T1000 (cell line): ENCODE measurements at regions not wholly inside any gene's neighbourhood (a gene's known extent, or its start where the extent isn't known, plus 50 kb on each side); places are given as distances from the start of the nearest gene placed in this dataset.
"Not testable (repeated sequence)": the region's sequence is repeated elsewhere in the genome, so short reads cannot be mapped to it uniquely, and the experiment has no call there.

Experiments used
- DNase-seq: peaks from one replicate; lab custom pipeline; 2025; ENCODE audit warnings: mixed read lengths; lab: John Stamatoyannopoulos, UW

DNA sequence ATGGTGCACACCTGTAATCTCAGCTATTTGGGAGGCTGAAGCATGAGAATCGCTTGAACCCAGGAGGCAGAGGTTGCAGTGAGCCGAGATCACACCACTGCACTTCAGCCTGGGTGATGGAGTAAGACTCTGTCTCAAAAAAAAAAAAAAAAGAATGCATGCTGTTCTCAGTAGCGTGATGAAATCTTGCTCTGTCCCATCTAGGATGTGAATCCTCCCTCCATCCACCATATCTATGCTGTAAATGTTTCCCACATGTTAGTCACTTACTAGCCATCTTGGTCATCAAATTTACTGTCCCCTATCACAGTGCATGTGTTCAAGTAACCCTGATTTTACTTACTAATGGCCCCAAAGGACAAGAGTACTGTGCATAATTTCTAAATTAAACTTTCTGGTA lies 315.4 kb upstream of the TBX18 start:
- no peak for DNase-seq

DNA sequence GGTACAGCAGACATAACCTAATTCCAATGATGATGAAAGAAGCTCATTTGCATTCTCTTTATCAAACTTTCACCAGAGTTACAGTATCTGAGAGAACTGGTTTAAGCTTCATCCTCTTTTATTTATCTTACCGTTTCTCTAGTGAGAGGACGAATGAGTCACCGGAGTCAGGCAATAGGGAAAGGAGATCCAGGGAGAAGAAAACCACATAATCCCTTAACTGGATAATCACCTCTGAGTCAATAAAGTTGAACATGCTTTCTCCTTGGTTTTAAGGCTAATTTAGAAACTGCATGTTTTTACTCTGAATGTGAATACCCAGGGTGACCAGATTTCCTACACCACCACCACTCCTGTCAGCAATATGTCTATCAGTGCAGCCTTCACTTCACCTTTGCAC lies 313.7 kb upstream of the TBX18 start:
- peak; percentile 13 for DNase-seq

DNA sequence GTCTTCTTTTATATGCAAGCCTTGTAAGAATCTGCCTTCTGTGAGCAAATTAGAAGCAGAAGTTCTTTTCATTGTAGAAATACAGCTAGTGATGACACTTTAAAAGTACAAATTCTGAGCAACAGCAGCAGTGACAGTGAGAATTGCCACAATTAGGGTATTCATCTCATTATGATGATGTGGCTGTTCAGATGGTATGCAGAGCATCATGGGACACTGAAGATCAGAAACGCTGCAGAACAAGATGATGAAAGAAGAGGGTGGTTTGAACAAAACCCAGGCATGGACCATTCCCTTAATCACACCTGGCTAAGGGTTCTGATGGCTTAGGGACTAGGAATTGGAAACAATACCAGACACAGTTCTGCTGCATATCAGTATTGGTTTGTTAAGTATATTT lies 312.7 kb upstream of the TBX18 start:
- no peak for DNase-seq

DNA sequence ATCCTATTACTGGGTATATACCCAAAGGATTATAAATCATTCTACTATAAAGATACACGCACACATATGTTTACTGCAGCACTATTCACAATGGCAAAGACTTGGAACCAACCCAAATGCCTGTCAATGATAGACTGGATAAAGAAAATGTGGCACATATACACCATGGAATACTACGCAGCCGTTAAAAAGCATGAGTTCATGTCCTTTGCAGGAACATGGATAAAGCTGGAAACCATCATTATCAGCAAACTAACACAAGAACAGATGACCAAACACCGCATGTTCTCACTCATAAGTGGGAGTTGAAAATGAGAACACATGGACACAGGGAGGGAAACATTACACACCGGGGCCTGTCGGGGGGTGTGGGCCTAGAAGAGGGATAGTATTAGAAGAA lies 307.4 kb upstream of the TBX18 start:
- DNase-seq = not testable (repeated sequence)

DNA sequence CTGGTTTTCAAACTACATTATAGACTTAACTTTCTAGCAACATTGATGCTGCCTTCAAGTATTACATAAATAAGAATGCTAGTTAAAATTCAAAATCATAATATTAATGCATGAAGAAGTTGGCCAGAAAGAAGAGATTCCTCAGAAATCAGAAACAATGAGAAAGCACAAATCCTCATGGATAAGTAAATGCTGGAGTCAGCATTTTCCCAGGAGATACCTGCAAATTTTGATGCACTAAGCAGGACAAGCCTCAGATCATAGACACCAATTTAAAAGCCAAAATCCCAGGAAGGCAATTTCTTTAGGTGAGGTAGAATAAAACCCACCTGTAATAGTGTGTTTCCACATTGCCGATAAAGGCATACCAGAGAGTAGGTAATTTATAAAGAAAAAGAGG lies 305.2 kb upstream of the TBX18 start:
- DNase-seq = no peak

DNA sequence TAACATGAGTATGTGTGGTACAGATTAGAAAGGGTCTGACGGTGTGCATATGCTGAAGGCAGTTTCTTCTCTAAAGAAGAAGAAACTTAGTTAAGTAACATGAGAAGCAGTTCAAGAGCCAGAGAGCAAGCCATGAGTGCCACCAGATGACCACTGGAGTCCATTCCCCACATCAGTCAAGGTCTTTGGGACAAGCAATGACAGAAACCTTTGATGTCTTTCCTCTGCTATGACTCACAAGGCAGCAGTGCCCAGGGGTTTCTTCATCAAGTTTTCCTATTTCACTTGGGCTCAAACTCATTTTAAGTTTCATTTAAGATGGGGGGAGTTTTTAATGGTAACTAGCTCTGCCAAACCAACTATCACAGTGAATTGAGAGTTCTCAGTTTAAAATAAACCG lies 303.8 kb upstream of the TBX18 start:
- DNase-seq = no peak

DNA sequence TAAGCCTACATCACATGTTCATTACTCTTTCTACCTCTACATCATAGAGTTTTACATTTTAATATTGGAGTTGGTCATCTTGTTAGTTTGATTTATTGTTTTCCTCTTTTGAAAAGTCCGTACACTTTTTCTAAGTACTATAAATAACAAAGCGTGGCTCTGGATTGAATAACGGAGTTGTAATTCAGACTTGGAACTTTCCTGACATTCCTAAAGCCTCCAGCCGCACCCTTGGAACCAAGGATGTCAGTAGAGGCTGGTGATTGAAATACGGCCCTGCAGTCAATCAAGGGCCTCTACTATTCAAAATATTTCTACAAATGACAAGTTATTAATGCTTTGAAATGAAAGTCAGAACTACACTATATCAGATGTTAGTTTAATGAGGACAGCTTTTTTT lies 301.9 kb upstream of the TBX18 start:
- no peak for DNase-seq

DNA sequence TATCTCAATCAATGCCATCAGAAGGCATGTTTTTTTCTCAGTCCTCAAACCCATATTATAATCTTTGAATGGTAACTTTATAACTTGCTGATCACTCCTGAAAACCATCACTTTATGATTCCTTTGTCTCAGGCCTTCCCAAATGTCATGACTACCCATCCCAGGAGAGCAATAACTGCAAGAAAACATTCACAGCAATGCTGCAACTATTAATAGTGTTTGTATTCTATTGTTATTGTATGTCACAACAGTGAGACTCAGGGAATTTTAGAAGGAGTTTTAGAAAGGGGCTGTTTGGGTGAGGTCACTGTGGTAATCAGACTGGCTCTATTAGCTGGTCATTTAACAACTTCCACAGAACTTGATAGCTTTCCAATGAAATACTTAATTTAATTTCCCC lies 301.4 kb upstream of the TBX18 start:
- no peak for DNase-seq

DNA sequence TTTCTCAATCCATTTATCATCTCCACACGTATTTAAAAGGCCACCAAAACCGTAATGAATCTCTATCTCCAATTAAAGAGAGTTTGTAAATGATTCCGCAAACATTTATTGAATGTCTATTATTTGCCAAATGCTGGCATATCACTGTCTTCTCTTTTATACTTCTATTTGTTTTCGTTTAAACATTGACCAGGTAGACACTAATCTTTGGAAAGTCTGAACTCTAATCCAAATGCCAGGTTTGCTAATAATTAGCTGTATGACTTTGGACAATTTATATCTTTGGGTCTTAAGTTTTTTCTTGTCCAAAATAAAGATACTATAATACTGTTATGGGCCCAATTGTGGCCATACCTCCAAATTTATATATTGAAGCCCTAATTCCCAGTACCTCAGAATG lies 299.2 kb upstream of the TBX18 start:
- DNase-seq = no peak

DNA sequence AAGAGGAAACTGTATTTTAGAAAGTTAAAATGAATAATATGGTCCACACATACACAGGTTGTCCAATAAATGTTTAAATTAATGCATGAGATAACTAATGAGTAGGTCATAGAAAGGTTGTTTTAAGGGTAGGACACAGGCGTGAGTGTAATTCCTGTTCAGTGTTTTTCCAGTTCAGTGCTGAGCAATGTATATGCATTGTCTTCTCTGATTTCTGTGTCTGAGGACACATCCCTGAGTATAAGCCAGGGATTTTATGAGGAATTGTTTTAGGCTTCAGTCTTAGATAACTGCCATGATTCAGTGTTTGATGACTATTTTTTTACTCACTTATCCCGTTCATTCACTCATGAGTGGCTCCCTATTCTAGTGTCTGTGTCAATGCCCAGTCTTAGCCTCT lies 298.5 kb upstream of the TBX18 start:
- no peak for DNase-seq

DNA sequence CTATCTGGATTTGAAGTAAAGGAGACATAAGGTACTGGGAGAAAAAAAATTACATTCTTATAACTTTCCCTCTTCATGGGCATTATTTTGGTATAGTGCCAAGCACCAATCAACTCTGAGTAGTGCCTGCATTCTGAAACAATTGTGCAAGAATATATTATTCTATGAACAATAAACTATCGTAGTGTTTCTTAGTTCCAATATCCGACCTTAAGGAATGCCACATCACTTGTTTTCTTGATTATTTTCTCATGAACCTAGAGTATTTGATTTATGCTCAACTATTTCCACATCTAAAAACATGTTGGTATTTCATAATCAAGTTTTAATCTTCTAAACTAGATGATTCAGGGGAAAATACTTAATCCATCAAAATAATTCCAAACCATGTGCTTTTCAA lies 294.4 kb upstream of the TBX18 start:
- DNase-seq = no peak

DNA sequence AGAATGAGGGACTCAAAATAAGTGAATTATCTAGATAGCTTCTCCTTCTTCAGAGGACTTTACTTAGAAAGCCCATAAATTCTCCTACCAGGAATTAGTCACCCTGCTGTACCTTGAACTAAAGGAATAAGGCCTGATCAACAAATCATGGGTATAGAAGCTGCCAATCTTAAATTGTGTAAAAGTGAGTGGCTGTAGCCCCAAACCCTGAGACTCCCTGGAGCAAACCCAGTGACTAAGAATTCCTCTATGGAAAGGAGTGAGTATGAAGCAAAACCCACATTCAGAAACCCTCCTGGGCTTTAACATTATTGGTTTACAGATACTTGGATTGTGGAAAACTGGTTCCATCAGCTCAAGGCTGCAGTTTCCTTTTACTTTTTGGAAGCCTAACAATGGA lies 285.8 kb upstream of the TBX18 start:
- DNase-seq = no peak

DNA sequence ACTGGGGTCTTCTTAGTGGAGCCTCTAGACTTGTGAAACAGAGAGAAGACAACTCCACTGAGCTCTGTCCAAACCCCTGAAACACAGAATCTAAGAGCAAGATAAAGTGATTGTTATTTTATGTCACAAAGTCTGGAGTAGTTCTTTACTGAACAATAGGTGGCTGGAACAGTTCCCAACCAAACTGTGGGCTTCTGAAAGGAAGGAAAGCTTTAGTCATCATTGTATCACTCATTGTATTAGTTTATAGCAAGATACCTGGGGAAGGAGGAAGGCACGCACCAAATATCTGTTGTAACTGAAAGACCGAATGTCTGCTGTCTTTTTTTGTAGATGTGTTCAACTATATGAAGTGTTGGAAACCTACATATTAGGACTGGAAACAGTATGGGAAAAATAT lies 284.9 kb upstream of the TBX18 start:
- no peak for DNase-seq

DNA sequence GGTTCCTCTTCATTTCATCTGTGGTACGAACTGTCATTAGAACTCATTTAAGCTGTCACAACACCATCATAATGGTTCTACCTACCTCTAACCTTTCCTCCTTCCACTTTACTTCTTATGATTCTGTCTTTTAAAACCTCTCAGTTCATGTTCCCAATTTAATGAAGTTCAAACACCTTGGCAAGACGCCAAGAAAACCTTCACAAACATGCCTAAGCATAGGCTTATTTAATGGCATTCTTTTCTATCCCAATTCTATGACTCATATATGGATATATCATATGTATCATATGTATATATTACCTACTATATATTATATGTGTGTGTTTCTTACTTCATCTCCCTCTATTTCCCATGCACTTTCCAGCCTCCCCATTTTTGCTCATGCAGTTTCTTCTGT lies 283.4 kb upstream of the TBX18 start:
- no peak for DNase-seq

DNA sequence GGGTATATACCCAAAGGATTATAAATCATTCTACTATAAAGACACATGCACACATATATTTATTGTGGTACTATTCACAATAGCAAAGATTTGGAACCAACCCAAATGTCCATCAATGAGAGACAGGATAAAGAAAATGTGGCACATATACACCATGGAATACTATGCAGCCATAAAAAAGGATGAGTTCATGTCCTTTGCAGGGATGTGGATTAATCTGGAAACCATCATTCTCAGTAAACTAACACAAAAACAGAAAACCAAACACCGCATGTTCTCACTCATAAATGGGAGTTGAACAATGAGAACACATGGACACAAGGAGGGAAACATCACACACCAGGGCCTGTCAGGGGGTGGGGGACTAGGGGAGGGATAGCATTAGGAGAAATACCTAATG lies 281.4 kb upstream of the TBX18 start:
- DNase-seq = not testable (repeated sequence)

DNA sequence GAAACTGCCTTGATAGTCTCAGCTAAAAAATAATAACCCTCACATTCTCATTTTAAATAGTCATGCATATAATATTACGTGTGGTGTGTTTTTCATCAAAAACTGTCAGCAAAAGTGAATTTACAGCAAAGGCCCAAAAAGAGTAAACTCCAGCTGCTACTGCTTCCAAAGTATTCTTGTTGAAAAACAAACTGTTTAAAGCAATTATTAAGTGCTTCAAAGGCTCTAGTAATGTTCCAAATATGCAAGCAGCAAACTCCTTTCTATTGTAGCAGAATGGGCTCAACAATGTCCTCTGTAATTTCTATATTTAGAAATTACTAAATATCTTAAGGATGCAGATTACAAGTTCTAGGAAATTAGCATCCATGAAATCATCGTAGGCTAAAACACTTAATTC lies 280.0 kb upstream of the TBX18 start:
- no peak for DNase-seq

DNA sequence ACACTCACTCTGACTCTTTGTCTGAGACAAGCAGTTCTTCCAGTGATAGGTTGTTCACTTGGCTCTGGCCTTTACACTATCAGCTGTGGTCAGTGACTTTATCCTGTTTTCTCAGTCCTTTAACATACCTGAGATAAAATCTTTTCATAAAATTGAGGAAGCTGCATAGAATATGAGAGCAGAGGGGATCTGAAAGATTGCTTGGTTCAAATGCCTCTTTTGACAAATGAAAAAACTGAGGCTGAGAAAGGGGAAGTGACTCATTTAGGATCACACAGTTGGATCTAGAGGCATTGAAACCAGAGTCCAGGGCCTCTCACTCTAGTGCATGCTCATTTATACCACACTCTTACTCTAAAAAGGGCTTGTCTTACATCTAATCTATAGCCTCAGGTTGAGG lies 277.0 kb upstream of the TBX18 start:
- no peak for DNase-seq

DNA sequence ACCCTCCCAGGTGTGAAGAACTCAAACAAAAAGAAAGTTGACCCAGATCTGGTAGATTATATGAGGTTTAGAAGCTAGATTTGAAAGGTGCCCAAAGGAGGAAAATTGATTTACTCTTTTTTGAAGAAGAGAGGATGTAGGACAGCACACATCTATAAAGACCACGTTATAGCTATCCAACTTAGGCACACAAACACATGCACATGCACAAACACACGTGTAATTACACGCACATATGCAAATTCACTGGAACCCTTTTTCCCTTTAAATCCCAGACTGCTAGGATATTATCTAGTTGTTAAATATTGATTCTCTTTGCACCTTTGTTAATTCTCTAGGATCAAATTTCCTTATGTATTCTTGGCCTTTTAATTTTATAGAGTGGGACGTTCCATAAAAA lies 272.8 kb upstream of the TBX18 start:
- no peak for DNase-seq

DNA sequence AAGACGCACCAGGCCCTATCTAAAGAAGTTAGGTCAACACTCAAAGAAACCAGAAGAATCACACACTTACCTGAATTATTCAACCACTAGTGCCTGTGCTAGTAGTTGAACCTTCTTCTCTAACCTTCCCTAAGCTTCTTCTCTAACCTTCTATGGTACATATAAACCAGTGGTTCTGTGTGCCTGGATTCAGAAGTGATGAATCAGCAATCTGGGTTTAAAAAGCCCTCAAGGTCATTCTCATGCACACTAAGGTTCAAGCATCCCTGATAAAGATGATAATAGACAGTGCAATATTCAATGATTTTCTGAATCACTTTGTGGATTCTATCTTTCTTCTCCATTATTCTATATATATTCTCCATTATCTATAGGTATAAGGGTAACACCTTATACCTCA lies 271.4 kb upstream of the TBX18 start:
- no peak for DNase-seq

DNA sequence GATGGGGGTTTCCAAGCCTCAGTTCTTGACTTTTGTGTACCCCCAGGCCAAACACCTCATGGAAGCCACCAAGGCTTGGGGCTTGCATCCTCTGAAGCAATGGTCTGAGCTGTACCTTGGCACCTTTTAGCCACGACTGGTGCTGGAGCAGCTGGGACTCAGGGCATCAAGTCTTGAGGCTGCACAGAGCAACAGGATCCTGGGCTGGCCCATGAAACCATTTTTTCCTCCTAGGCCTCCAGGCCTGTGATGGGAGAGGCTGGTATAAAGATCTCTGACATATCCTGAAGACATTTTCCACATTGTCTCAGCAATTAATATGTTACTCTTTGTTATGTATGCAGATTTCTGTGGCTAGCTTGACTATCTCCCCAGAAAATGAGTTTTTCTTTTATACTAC lies 269.1 kb upstream of the TBX18 start:
- no peak for DNase-seq

DNA sequence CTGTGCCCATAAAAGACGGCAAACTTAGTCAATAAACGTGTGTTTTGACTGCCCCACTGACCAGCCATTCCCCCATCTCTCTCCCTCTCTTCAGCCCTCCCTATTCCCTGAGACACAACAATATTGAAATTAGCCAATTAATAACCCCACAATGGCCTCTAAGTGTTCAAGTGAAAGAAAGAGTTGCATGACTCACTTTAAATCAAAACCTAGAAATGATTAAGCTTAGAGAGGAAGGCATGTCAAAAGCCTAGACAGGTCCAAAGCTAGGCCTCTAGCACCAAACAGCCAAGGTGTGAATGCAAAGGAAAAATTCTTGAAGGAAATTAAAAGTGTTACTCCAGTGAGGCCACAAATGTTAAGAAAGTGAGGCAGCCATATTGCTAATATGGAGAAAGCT lies 261.6 kb upstream of the TBX18 start:
- no peak for DNase-seq

DNA sequence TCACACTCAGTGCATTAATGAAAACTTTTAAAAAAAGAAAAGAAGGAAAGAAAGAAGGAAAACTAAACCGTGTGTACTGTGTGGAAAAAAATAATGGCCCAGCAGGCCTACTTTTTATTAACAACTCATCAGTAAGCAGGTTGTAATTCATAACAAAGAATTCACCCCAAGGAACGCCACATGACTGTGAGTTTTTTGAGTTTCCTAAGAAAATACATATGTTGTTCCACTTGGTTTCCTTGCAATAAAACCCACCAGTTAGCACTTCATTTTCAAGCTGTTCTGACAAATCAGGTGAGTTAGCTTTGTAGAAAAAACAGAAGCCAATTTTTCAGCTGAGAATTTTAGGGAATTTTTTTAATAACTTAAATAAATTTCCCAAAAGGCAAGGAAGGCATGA lies 259.3 kb upstream of the TBX18 start:
- no peak for DNase-seq

DNA sequence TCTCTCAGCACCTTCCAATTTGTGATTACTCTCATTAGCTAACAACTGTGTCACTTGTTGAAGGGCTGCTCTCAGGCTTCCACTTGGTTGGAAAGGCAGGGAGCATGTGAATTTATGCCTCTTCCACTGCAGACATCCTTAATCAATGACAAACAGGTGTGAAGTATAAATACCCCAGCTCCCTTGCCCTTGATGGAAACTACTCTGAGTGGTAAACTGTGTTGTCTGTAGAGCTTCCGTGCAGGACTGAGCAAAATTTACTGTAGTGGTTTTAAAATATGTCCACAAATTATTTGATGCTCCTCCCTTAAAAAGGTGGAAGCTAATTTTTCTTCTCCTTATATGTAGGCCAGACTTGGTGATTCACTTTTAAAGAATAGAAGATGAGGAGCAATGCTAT lies 253.0 kb upstream of the TBX18 start:
- DNase-seq = no peak

DNA sequence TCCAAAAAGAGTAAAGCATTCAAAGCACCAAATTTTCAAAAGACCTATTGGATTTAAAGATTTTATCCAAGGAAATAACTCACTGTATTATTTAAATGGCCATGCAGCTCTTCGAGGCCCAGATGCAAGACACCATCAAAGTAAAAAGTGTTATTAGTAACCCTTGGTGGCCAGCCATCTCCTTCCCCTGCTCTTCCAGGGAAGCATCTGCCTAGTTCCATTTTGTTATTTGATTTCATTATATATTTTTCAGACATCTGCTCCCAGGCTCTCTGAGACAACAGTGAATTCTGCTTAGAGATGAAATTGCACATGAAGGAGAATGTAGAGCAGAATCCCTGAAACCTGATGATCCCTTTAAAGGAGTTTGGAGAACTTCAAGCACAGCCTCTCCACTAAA lies 252.3 kb upstream of the TBX18 start:
- no peak for DNase-seq

DNA sequence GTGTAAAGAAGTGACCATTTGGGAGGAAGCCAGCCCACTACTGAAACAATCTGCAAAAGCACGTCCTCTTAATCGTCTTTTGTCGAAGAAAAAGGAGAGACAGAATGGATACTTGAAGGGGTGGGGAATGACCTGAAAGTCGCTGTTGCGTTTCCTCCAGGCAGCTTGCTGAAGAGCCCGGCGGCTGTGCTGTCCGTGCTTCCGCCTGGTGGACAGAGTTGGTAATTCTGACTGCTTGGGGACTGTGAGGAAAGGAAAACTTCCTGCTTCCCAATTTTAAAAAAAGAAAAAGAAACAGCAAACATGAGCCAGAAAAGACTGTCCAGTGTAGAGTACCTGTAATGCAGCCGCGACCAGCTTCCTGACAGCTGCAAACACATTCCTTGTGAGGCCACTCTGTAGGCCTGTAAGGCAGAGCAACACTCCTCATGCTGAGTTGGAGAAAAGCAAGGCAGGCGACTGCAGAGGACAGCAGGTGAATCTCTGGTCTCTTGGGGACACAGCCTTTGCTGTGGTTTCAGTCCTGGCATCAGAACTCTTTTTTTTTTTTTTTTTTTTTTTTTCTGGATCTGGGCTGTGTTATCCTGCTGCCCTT lies 251.1 kb upstream of the TBX18 start:
- no peak for DNase-seq
